Caco-2 (cell line): ENCODE measurements at regions not wholly inside any gene's neighbourhood (a gene's known extent, or its start where the extent isn't known, plus 50 kb on each side); places are given as distances from the start of the nearest gene placed in this dataset.

Experiments
- BruUV-seq: library from RNA; stranded (reverse); fragments of 400-500 nt; replicated peaks from 2 replicates; lab custom pipeline; 2021; lab: Mats Ljungman, UMichigan
- CTCF ChIA-PET: fragments of 300-600 bp; sonication (Branson Sonifier 250); formaldehyde crosslinking; loops from one replicate; lab custom pipeline; 2022; ENCODE audit warnings: antibody characterized with exemption; lab: Charles Lee
- POLR2A ChIA-PET: fragments of 300-600 bp; sonication (Branson Sonifier 250); formaldehyde crosslinking; loops from one replicate; lab custom pipeline; 2022; ENCODE audit warnings: antibody characterized with exemption; lab: Charles Lee
- DNase-seq, 2 experiments: peaks; one replicate each; pipeline versions ENCODE4 v3.0.0 to v3.0.0-alpha.2; 2020 to 2022
- H3K27me3 ChIP-seq: replicated peaks from 2 replicates; pipeline ENCODE4 v1.6.0; 2011; ENCODE audit warnings: low read length; ENCODE audit not compliant: control insufficient read depth, insufficient read depth
- H3K36me3 ChIP-seq: 2 replicates; pipeline ENCODE4 v1.5.1; 2011; ENCODE audit warnings: low read length; ENCODE audit not compliant: control insufficient read depth, insufficient read depth
- H3K4me1 ChIP-seq: fragments of 250-450 bp; sonication (Bioruptor Pico); 2 replicates; pipeline ENCODE4 v1.5.1; 2020; ENCODE audit warnings: mild to moderate bottlenecking
- H3K4me3 ChIP-seq: 2 replicates; pipeline ENCODE4 v1.5.1; 2011; ENCODE audit warnings: low read depth, mild to moderate bottlenecking, control low read depth, low read length
- H3K9me3 ChIP-seq: fragments of 250-450 bp; sonication (Bioruptor Pico); 2 replicates; pipeline ENCODE4 v1.5.1; 2020; ENCODE audit warnings: mild to moderate bottlenecking, moderate library complexity
- H3K27ac Mint-ChIP-seq: one replicate; pipeline ENCODE4 v1.8.0; 2022; ENCODE audit warnings: mixed read lengths; ENCODE audit not compliant: unreplicated experiment
- H3K27me3 Mint-ChIP-seq: one replicate; pipeline ENCODE4 v1.8.0; 2022; ENCODE audit warnings: mixed read lengths; ENCODE audit not compliant: insufficient read depth, unreplicated experiment
- H3K36me3 Mint-ChIP-seq: one replicate; pipeline ENCODE4 v1.8.0; 2022; ENCODE audit warnings: mild to moderate bottlenecking, mixed read lengths; ENCODE audit not compliant: insufficient read depth, unreplicated experiment
- H3K4me1 Mint-ChIP-seq: one replicate; pipeline ENCODE4 v1.8.0; 2022; ENCODE audit warnings: low read depth, mixed read lengths; ENCODE audit not compliant: unreplicated experiment
- H3K4me3 Mint-ChIP-seq: one replicate; pipeline ENCODE4 v1.8.0; 2022; ENCODE audit warnings: mild to moderate bottlenecking, moderate library complexity, mixed read lengths; ENCODE audit not compliant: unreplicated experiment
- H3K9me3 Mint-ChIP-seq: one replicate; pipeline ENCODE4 v1.8.0; 2022; ENCODE audit warnings: mixed read lengths; ENCODE audit not compliant: unreplicated experiment
- intact Hi-C: fragments of 100-400 bp; cut with micrococcal nuclease; formaldehyde crosslinking; loops from one replicate; pipeline ENCODE4 v1.10.0; 2022; ENCODE audit not compliant: unreplicated experiment
- TF ChIP-seq, protein P1 (sequence below), 2 experiments: fragments of 200-600 bp in 1 of 2; IDR thresholded peaks; 1 replicate in 1 of 2; 2 replicates in 1 of 2; pipeline versions ENCODE4 v1.5.1 to v1.8.0; 2011 to 2022; ENCODE audit warnings: antibody characterized with exemption in 1 of 2, control low read depth in 1 of 2, inconsistent platforms in 1 of 2, low read depth in 1 of 2, low read length in 1 of 2, mild to moderate bottlenecking in 1 of 2, moderate library complexity in 1 of 2; ENCODE audit not compliant: insufficient read depth in 1 of 2, severe bottlenecking in 1 of 2, unreplicated experiment in 1 of 2

- H3K36me3 Mint-ChIP-seq = no peaks in the 10 kb centered on the region
- H3K27me3 Mint-ChIP-seq = peaks cover 5% of the 10 kb centered on the region
- POLR2A ChIA-PET = no interaction called here
- DNase-seq = no peak
- H3K27ac Mint-ChIP-seq = no peak overlapping the region
- BruUV-seq = no TSS peak
- Histone ChIP-seq H3K9me3 (no peaks in the 10 kb centered on the region), H3K27me3 (no peaks in the 10 kb centered on the region), H3K36me3 (no peaks in the 10 kb centered on the region), H3K4me1 (no peaks in the 10 kb centered on the region), H3K4me3 (no peak overlapping the region)
- no peaks in the 10 kb centered on the region for H3K4me1 Mint-ChIP-seq
- CTCF ChIA-PET = no interaction called here
- TF ChIP-seq, protein P1, sequence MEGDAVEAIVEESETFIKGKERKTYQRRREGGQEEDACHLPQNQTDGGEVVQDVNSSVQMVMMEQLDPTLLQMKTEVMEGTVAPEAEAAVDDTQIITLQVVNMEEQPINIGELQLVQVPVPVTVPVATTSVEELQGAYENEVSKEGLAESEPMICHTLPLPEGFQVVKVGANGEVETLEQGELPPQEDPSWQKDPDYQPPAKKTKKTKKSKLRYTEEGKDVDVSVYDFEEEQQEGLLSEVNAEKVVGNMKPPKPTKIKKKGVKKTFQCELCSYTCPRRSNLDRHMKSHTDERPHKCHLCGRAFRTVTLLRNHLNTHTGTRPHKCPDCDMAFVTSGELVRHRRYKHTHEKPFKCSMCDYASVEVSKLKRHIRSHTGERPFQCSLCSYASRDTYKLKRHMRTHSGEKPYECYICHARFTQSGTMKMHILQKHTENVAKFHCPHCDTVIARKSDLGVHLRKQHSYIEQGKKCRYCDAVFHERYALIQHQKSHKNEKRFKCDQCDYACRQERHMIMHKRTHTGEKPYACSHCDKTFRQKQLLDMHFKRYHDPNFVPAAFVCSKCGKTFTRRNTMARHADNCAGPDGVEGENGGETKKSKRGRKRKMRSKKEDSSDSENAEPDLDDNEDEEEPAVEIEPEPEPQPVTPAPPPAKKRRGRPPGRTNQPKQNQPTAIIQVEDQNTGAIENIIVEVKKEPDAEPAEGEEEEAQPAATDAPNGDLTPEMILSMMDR (IDR thresholded peaks at IDR 0.05; ENCODE audit: insufficient read depth in 1 of 2, low read depth in 1 of 2, low read length in 1 of 2, severe bottlenecking in 1 of 2, unreplicated experiment in 1 of 2) = no peak
- no peak overlapping the region for H3K4me3 Mint-ChIP-seq
- H3K9me3 Mint-ChIP-seq = no peaks in the 10 kb centered on the region
- intact Hi-C loops = no loop called here
Measured at GRCh38 chr1:39087435-39087834, 61.3 kb downstream of the NDUFS5 start.

DNA sequence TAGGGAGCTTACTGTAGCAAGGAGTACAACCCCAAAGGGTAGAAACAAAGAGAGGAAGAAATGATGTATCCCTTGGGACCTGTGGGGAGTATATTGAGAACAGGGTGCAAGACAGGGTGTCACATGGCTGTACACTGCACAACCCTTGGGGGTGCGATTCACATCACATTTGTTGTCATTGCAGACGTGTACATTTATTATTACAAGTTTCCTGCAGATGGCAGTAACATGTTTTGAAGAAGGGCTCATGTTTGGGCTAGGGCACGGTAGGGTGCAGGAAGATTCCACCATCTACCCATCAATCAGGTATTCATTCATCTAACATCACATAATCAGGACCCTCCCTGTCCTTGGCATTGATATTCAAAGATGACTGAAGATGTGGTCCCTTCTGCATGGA, 62.5 kb downstream of the NDUFS5 start:
- H3K4me3 ChIP-seq = no peak overlapping the region
- no peaks in the 10 kb centered on the region for H3K27me3 ChIP-seq
- no peaks in the 10 kb centered on the region for H3K4me1 Mint-ChIP-seq
- no peak overlapping the region for H3K27ac Mint-ChIP-seq
- H3K9me3 Mint-ChIP-seq = no peaks in the 10 kb centered on the region
- CTCF ChIA-PET = no interaction called here
- TF ChIP-seq, protein P1 (IDR thresholded peaks at IDR 0.05; ENCODE audit: insufficient read depth in 1 of 2, low read depth in 1 of 2, low read length in 1 of 2, severe bottlenecking in 1 of 2, unreplicated experiment in 1 of 2) = no peak
- H3K27me3 Mint-ChIP-seq = peaks cover 5% of the 10 kb centered on the region
- intact Hi-C loops = no loop called here
- no peaks in the 10 kb centered on the region for H3K4me1 ChIP-seq
- no peaks in the 10 kb centered on the region for H3K36me3 ChIP-seq
- POLR2A ChIA-PET = no interaction called here
- H3K4me3 Mint-ChIP-seq = no peak overlapping the region
- no peak for DNase-seq
- no TSS peak for BruUV-seq
- H3K9me3 ChIP-seq = no peaks in the 10 kb centered on the region
- no peaks in the 10 kb centered on the region for H3K36me3 Mint-ChIP-seq

DNA sequence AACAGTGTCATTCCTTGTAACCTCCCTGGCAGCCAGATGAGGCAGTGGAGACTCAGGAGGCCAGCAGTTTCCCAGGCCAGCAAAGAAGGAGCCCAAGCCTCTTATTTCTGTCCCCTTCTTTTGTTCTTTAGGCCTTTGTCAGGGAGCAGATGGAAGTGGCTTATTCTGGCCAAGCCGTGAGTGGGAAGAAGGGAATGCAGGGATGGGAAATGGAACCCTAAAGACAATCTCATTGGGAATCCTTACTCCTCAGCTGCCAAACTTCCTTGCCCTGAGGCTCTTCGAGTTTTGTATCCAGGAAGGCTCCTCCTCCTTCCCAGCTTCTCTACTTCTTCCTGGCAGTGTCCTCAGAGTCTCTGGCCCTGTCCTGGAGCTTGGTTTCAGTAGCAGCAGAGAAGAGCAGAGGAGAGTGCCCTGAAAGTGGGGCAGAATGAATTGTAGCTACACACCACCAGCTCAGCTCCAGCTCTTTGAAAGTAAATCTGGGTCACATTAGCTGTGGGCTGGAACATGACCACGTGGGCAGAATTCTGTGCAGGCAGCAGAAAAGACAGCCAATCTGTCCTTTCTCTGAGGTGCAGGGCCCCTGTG, 63.9 kb downstream of the NDUFS5 start:
- H3K4me1 ChIP-seq = no peaks in the 10 kb centered on the region
- DNase-seq = no peak
- TF ChIP-seq, protein P1 (IDR thresholded peaks at IDR 0.05; ENCODE audit: insufficient read depth in 1 of 2, low read depth in 1 of 2, low read length in 1 of 2, severe bottlenecking in 1 of 2, unreplicated experiment in 1 of 2) = no peak
- no peaks in the 10 kb centered on the region for H3K27me3 ChIP-seq
- no peaks in the 10 kb centered on the region for H3K9me3 ChIP-seq
- no peak overlapping the region for H3K4me3 ChIP-seq
- Mint-ChIP-seq H3K36me3 (no peaks in the 10 kb centered on the region), H3K9me3 (no peaks in the 10 kb centered on the region), H3K4me3 (no peak overlapping the region), H3K27ac (no peak overlapping the region), H3K4me1 (no peaks in the 10 kb centered on the region), H3K27me3 (peaks cover 5% of the 10 kb centered on the region)
- intact Hi-C loops = loop anchor here (10.0 kb wide), 2 partner anchors 175 to 215 kb away; partner anchors contain the start of gene MYCBP
- ChIA-PET POLR2A (no interaction called here), CTCF (no interaction called here)
- no TSS peak for BruUV-seq
- no peaks in the 10 kb centered on the region for H3K36me3 ChIP-seq
